K562 (cell line): ENCODE measurements at regions not wholly inside any gene's neighbourhood (a gene's known extent, or its start where the extent isn't known, plus 50 kb on each side); places are given as distances from the start of the nearest gene placed in this dataset.
"Not testable (repeated sequence)": the region's sequence is repeated elsewhere in the genome, so short reads cannot be mapped to it uniquely, and the experiment has no call there.

Experiments
- ATAC-seq: fragments of 200-7000 bp; cut with Tn5 transposase; 3 replicates; pipeline ENCODE4 v1.9.1; 2020; ENCODE audit warnings: moderate library complexity
- BruUV-seq: library from RNA; stranded (reverse); fragments of 400-500 nt; replicated peaks from 2 replicates; lab custom pipeline; 2021; lab: Mats Ljungman, UMichigan
- CTCF ChIA-PET: fragments of 300-600 bp; formaldehyde crosslinking; extraction: SDS; loops from one replicate; lab custom pipeline; 2021; ENCODE audit warnings: low intra/inter-chr PET ratio; lab: Yijun Ruan, JAX
- POLR2A ChIA-PET: fragments of 300-600, 350-650 bp; sonication (Branson Sonifier 250); formaldehyde crosslinking; extraction: SDS; loops from one replicate; lab custom pipeline; 2021; ENCODE audit warnings: antibody characterized with exemption, inconsistent platforms; lab: Yijun Ruan, JAX
- DNase-seq, 4 experiments: peaks; one replicate each; pipeline versions ENCODE4 v3.0.0 to v3.0.0-alpha.2; 2011 to 2018; ENCODE audit warnings: low spot score in 3 of 4, mixed read lengths in 3 of 4; ENCODE audit errors: extremely low read depth in 1 of 4
- FAIRE-seq: peaks from 2 replicates; lab custom pipeline; 2011; peaks lifted over from hg19 to GRCh38; lab: Jason Lieb, UNC
- H2AFZ ChIP-seq: 2 replicates; pipeline ENCODE4 v1.6.0; 2011; ENCODE audit warnings: low read depth, low read length, control low read depth, inconsistent platforms
- H3K27ac ChIP-seq: fragments of 200-600 bp; 3 replicates; pipeline ENCODE4 v1.8.0; 2011; ENCODE audit warnings: low read depth, mild to moderate bottlenecking, control low read depth, inconsistent platforms, low read length, moderate library complexity, mixed read lengths; ENCODE audit errors: extremely low read depth
- H3K27me3 ChIP-seq, 2 experiments: fragments of 300-600 bp in 1 of 2; 2 replicates in 1 of 2; 3 replicates in 1 of 2; pipeline versions ENCODE4 v1.6.0 to v1.8.0; 2011; ENCODE audit warnings: inconsistent platforms in 2 of 2, low read length in 2 of 2, mild to moderate bottlenecking in 1 of 2, mixed read lengths in 1 of 2, moderate library complexity in 1 of 2; ENCODE audit not compliant: control insufficient read depth in 2 of 2, insufficient read depth in 2 of 2
- H3K36me3 ChIP-seq: fragments of 300-600 bp; 3 replicates; pipeline ENCODE4 v1.8.0; 2011; ENCODE audit warnings: mild to moderate bottlenecking, low read length, inconsistent platforms; ENCODE audit not compliant: control insufficient read depth, insufficient read depth
- H3K4me1 ChIP-seq, 2 experiments: fragments of 200-600 bp in 1 of 2; replicated peaks in 1 of 2; 2 replicates in 1 of 2; 3 replicates in 1 of 2; pipeline versions ENCODE4 v1.5.1 to v1.8.0; 2011; ENCODE audit warnings: inconsistent platforms in 2 of 2, low read length in 2 of 2, mild to moderate bottlenecking in 1 of 2, mixed read lengths in 1 of 2, moderate library complexity in 1 of 2; ENCODE audit not compliant: control insufficient read depth in 2 of 2, insufficient read depth in 2 of 2
- H3K4me2 ChIP-seq: 2 replicates; pipeline ENCODE4 v1.6.1; 2011; ENCODE audit warnings: low read length, control low read depth, inconsistent platforms, mixed read lengths; ENCODE audit not compliant: insufficient read depth
- H3K4me3 ChIP-seq: fragments of 200-600 bp; sonication (generic), shearing (Covaris generic); 2 replicates; pipeline ENCODE4 v1.5.1; 2016; ENCODE audit warnings: control low read depth, inconsistent platforms
- H3K79me2 ChIP-seq: fragments of 200-600 bp; 3 replicates; pipeline ENCODE4 v1.8.0; 2011; ENCODE audit warnings: low read length, inconsistent platforms; ENCODE audit not compliant: control insufficient read depth, insufficient read depth
- H3K9ac ChIP-seq, 2 experiments: 2 replicates each; pipeline versions ENCODE4 v1.6.0 to v1.6.1; 2011; ENCODE audit warnings: low read depth in 2 of 2, low read length in 2 of 2, control low read depth in 1 of 2, inconsistent platforms in 1 of 2, mild to moderate bottlenecking in 1 of 2, mixed read lengths in 1 of 2; ENCODE audit not compliant: insufficient read depth in 1 of 2
- H3K9me1 ChIP-seq: one replicate; pipeline ENCODE4 v1.6.0; 2011; ENCODE audit warnings: inconsistent platforms, mild to moderate bottlenecking, low read length, moderate library complexity; ENCODE audit not compliant: control insufficient read depth, insufficient read depth
- H3K9me3 ChIP-seq: replicated peaks from 2 replicates; pipeline ENCODE4 v1.5.1; 2011; ENCODE audit warnings: low read depth, low read length, inconsistent platforms; ENCODE audit not compliant: control insufficient read depth, insufficient read depth
- H4K20me1 ChIP-seq: replicated peaks from 2 replicates; pipeline ENCODE4 v1.6.1; 2011; ENCODE audit warnings: low read length, inconsistent platforms, mixed read lengths; ENCODE audit not compliant: control insufficient read depth, insufficient read depth
- HLTF ChIP-seq: fragments of 450-650 bp; IDR thresholded peaks from 2 replicates; pipeline ENCODE4 v1.6.1; 2016
- MYNN ChIP-seq, 2 experiments: sonication (generic); formaldehyde crosslinking in 1 of 2; IDR thresholded peaks; 2 replicates each; pipeline versions ENCODE4 v1.5.0 to v1.6.1; 2016 to 2020; ENCODE audit warnings: antibody characterized with exemption in 1 of 2, missing genetic modification reagents in 1 of 2
- TAF7 ChIP-seq: fragments of 450-650 bp; IDR thresholded peaks from 2 replicates; pipeline ENCODE4 v1.6.1; 2016; ENCODE audit warnings: missing genetic modification characterization, missing compliant biosample characterization
- WGBS: fragments of 100-300 bp; shearing (Covaris generic); methylation state at CpG from one replicate; pipeline ENCODE4 v1.1.6; 2016; ENCODE audit warnings: low coverage, mixed read lengths; ENCODE audit not compliant: insufficient coverage; ENCODE audit errors: missing lambda C conversion rate; 5-methylcytosine and 5-hydroxymethylcytosine counted together
- in situ Hi-C: fragments of 300-500 bp; cut with MboI; formaldehyde crosslinking; loops from 4 replicates; pipeline ENCODE4 v1.15.0; 2018; ENCODE audit warnings: inconsistent platforms, mixed read lengths
- intact Hi-C: fragments of 100-400 bp; cut with micrococcal nuclease; formaldehyde crosslinking; loops from 2 replicates; pipeline ENCODE4 v1.14.2; 2022
- TF ChIP-seq, protein P1 (sequence below), 2 experiments: fragments of 250-450 bp in 1 of 2; fragments of 450-650 bp in 1 of 2; sonication (Bioruptor Pico) in 1 of 2; IDR thresholded peaks; 2 replicates each; pipeline versions ENCODE4 v1.6.1 to v1.8.0; 2016 to 2021; ENCODE audit warnings: mild to moderate bottlenecking in 2 of 2, moderate library complexity in 2 of 2, missing compliant biosample characterization in 1 of 2, missing genetic modification characterization in 1 of 2

DNA sequence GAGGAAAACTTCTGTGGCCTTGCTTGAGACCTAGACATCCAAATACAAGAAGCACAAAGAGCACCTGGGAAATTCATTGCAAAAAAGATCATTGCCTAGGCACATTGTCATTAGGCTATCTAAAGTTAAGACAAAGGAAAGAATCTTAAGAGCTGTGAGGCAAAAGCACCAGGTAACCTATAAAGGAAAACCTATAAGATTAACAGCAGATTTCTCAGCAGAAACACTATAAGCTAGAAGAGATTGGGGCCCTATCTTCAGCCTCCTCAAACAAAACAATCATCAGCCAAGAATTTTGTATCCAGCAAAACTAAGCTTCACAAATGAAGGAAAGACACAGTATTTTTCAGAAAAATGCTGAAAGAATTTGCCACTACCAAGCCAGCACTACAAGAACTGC lies 1003.3 kb downstream of the XPNPEP1 start:
- intact Hi-C loops, in situ Hi-C loops, CTCF ChIA-PET: not testable (repeated sequence)

DNA sequence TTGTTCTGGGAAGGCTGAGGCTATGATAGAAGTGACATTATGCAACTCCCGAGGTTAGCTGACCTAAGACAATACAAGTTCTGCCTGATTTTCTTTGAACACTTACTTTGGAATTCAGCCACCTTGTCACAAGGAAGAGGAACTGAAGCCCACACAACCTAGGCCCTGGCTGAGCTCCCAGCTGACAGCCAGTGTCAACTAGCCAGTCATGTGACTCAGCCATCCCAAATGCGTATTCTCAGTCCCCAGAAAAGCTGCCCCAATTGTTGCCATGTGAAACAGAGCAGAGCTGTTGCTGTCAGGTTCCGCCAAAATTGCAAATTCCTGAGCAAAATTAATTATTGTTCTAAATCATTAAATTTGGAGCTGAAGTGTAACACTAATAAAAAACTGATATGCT lies 1010.0 kb downstream of the XPNPEP1 start:
- Histone ChIP-seq H3K9me1 (no peaks in the 10 kb centered on the region), H3K4me3 (no peak overlapping the region), H3K9me3 (no peaks in the 10 kb centered on the region), H3K79me2 (no peaks in the 10 kb centered on the region), H3K4me1 (no peaks in the 10 kb centered on the region), H3K4me2 (no peak overlapping the region), H2AFZ (no peak overlapping the region), H3K27me3 (no peaks in the 10 kb centered on the region), H3K36me3 (no peaks in the 10 kb centered on the region), H3K27ac (no peak overlapping the region), H3K9ac (no peak overlapping the region), H4K20me1 (no peaks in the 10 kb centered on the region)
- POLR2A ChIA-PET = interaction anchor here (0.7 kb wide), 1 partner anchor 550 kb away, joined by 4 read pairs; no protein-coding TSS in a partner anchor
- CTCF ChIA-PET = no interaction called here
- intact Hi-C loops (no loop called here), in situ Hi-C loops (no loop called here)
- no peak for ATAC-seq
- TF ChIP-seq, protein P1, sequence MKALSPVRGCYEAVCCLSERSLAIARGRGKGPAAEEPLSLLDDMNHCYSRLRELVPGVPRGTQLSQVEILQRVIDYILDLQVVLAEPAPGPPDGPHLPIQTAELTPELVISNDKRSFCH (CRISPR knock-in tag; IDR thresholded peaks at IDR 0.05) = no peak
- TF ChIP-seq, protein P1 (tag; IDR thresholded peaks at IDR 0.05) = no peak
- no peak for TF ChIP-seq HLTF
- TF ChIP-seq TAF7 (tag) = no peak
- no peak for TF ChIP-seq MYNN (IDR thresholded peaks at IDR 0.05)
- TF ChIP-seq MYNN (CRISPR knock-in tag; IDR thresholded peaks at IDR 0.05) = no peak
- 7% methylated on average over 3 of the region's 3 CpGs for WGBS
- FAIRE-seq = no peak
- BruUV-seq = no TSS peak
- DNase-seq = no peak

More for the DNA sequence above, 1003.3 kb downstream of the XPNPEP1 start:
- H3K4me3 ChIP-seq, H3K9me1 ChIP-seq, DNase-seq, H4K20me1 ChIP-seq, H3K9ac ChIP-seq, H3K27me3 ChIP-seq, POLR2A ChIA-PET, H3K27ac ChIP-seq, BruUV-seq, H3K79me2 ChIP-seq, H3K36me3 ChIP-seq, H3K9me3 ChIP-seq, ATAC-seq, H3K4me2 ChIP-seq, H2AFZ ChIP-seq, H3K4me1 ChIP-seq, FAIRE-seq: not testable (repeated sequence)
